SKM-1 (cell line): ENCODE measurements at regions not wholly inside any gene's neighbourhood (a gene's known extent, or its start where the extent isn't known, plus 50 kb on each side); places are given as distances from the start of the nearest gene placed in this dataset.

Experiments
- DNase-seq: peaks from one replicate; lab custom pipeline; 2025; ENCODE audit not compliant: unreplicated experiment; lab: John Stamatoyannopoulos, UW

DNA sequence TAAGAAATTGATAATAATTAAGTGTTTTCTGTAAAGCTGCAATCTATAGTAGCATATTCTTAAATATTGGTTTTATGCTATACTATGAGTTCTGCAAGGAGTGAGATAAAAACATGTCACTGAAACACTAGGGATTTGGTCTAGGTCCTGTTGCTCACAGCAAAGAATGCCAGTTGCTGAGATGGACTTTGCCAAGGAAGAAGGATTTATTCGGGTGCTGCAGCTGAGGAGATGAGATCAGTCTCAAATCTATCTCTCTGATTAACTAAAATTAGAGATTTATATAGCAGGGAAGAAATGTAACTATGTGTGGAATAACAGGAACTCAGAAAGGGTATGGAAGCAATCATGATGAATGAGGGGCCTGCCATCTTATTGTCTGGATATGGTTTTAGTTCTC is 1569.9 kb downstream of the PCDH7 start:
- no peak for DNase-seq

DNA sequence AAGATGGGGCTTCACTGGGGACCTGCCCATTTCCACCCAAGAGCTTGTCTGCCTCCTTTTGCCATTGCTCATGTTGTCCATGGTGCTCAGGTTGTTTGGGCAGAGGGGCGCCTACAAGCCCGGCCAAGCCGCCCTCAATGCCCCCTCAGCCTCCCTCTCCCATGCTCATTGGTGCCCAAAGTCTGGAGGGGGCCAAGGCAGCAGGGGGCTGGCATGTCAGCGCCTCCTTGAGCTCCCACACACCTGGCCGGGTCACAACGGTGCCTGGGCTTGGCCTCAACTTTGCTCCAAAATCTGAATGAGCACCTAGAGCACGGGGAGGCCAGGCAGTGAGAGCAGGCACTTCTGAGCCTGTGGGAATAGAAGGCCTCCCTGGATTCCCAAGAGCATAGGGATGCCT is 1598.8 kb downstream of the PCDH7 start:
- DNase-seq: no peak

DNA sequence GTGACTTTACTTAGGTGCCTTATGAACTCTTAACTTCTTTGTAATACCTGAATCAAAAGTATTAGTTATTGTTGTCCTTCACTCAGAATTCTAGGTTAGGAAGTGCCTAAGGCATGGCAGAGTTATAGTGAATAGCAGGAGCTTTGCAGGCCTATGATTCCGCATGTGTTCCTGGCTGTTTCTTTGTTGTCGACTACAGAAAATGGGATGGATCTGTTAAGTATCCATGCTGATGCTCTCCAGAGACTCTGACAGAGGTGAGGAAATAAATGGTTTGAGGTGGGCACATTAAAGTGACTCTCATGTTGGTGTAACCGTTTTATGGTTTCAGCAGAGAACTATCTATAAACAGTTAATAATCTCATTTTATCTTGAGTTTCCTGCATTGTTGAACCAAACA is 1601.3 kb downstream of the PCDH7 start:
- DNase-seq: no peak

GRCh38 chr4:32334759-32335158 is 1614.6 kb downstream of the PCDH7 start:
- no peak for DNase-seq

DNA sequence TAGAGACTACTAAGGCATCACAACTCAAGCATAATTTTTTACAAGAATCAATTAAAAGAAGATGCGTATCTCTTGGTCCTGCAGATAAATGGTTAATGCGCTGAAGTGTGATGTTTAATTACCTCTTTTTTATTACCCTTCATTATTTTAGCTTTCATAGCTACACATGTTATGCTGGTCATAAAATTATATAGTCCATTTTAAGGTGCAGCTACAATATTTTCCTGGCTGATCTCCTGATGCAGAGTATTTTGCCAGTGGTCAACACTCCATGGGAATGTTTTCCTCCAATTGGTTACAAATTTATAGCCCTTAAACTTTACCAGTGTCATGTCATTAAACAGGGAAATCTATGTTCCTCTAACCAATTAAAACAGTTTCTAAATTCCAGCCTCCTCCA is 1617.2 kb downstream of the PCDH7 start:
- DNase-seq: no peak

GRCh38 chr4:32340591-32340990 is 1620.4 kb downstream of the PCDH7 start:
- DNase-seq: no peak

GRCh38 chr4:32341342-32341741 is 1621.2 kb downstream of the PCDH7 start:
- no peak for DNase-seq

DNA sequence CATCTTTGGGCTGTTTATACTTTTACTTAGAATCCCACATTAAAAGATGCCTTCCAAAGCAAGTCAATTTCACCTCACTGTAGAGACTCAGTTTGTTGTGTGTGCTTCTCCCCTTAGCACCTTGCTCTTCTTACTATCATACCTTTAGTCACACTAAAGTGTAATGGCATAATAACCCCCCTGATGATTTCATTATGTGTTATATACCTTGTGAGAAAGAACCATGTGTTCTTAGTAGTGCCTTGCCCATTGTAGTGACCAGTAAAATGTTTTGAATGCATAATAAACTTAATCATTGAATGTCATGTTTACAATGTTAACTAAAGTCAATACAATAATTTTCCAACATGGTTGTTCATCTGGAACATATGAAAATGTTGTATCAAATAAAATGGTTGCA is 1621.9 kb downstream of the PCDH7 start:
- DNase-seq: no peak

DNA sequence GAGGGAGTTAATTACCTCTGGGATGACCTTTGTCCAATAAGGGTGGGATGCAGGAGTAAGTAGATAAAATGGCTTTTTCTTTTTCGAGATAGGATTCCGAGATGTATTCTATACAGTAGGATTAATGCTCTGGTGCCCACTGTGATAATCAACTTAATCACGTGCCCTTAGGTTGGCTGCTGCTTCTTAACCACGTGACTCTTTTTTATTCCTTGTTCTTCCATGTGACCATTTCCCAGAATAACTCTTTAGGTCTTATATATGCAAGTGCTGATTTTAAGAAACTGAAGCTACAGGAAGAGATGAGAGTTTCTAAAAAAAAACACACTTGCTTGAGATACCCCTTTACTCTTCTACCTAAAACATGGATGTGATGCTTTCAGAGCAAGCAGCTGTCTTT is 1628.9 kb downstream of the PCDH7 start:
- no peak for DNase-seq

DNA sequence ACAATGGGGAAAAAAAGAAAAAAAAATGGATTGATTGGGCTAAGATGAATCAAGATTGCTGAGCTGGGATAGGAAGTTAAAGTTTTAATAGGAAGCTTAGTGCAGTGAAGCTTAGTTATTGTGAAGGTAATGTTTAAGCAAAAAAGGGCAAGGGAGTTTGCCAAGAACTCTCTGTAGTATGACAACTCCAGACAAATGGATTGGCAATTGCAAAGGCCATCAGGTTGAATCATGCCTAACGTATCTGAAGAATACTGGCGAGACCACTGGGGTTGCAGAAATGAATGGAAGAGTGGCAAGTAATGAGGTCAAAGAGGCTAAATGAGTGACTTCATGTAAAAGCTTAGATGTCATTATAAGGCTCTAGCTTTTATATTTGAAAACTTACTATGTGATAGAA is 1654.0 kb downstream of the PCDH7 start:
- DNase-seq: no peak

- no peak for DNase-seq
Measured at GRCh38 chr4:32393806-32394205, 1673.6 kb downstream of the PCDH7 start.

- no peak for DNase-seq
Measured at GRCh38 chr4:32394255-32394654, 1674.1 kb downstream of the PCDH7 start.

DNA sequence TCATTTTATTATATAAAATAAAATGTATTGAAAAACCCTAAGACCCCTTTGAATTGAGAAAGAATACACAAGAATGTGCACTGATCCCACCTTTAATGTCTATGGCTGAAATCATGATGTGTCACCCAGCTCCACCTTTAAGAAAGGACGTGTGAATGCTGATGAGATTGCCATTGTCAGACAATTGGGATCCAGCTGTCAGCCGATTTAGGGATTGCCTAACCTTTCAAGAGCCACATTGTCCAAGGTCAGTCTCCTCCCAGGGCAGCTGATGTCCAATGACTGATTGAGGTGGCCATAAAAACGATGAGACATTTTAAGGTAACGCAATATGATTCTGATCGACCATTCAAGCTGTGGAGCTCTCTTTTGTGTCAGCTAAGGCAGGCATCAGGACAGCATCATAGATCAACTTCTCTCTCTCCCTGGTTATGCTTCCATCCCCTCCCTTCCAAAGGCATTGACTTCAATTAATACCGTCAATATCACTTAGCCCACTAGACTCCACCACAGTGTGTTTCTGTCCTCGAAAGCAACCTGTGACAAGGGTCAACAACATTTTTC is 1676.4 kb downstream of the PCDH7 start:
- no peak for DNase-seq

- DNase-seq: no peak
Measured at GRCh38 chr4:32400870-32401269, 1680.7 kb downstream of the PCDH7 start.

DNA sequence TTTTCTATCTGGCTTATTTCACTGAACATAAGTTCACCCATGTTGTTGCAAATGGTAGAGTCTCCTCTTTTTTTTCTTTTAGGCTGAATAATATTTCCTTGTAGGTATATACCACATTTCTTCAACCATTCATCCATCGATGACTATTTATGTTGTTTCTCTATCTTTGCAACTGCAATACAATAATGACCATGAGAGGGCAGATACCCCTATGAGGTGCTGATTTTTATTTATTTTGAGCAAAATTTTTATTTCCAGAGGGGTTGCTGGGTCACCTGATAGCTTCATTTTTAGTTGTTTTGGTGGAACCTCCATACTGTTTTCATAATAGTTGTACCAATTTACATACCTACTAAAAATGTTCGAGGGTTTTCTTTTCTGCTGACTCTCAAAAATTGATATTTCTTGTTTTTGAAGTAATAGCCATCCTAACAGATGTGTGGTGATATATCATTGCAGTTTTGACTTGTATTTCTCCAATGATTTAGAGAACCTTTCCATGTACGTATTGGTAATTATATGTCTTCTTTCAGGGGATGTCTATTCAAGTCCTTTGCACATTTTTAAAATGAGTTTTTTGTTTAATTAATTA is 1697.0 kb downstream of the PCDH7 start:
- DNase-seq: no peak

GRCh38 chr4:32423267-32423666 is 1703.1 kb downstream of the PCDH7 start:
- DNase-seq: no peak

GRCh38 chr4:32425243-32425642 is 1705.1 kb downstream of the PCDH7 start:
- DNase-seq: no peak

GRCh38 chr4:32427566-32427965 is 1707.4 kb downstream of the PCDH7 start:
- DNase-seq: no peak

GRCh38 chr4:32429151-32429550 is 1709.0 kb downstream of the PCDH7 start:
- DNase-seq: no peak

- DNase-seq: no peak
Measured at GRCh38 chr4:32435308-32435707, 1715.1 kb downstream of the PCDH7 start.

DNA sequence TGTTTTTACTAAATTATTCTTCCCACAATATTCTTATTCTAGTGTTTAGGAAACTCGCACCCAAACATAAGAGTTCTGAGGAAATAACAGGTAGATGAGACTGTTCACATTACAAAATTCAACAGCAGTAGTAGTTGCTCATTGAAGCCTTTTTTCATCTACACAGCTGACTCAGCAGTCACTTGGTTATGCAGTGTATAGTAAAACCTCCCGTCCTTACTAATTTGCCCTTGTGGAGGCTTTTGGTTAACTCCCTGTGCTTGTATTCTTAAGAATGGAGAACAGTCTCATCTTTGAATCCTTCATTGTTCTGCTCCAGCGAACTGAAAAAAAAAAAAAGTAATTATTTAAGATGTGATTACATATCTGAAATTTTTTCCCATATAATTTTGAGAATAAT is 1716.6 kb downstream of the PCDH7 start:
- DNase-seq: no peak

DNA sequence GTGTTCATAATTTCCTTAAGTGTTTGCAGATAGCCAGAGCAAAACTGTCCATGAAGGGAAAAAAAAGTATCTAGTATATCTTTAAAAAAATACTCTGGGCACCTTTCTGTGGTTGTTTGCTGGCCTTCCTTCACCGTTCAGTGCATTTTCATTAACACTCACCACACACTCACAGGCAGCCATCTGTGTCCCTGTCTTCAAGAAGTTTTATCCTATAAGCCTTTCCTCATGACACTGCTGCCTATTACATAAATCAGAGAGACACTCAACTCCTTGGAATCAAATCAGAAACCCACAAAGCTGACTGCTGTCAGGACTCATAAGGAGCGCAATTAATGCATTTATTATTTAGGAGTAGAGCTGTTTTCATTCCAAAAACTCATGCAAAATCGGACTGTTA is 1720.2 kb downstream of the PCDH7 start:
- no peak for DNase-seq

DNA sequence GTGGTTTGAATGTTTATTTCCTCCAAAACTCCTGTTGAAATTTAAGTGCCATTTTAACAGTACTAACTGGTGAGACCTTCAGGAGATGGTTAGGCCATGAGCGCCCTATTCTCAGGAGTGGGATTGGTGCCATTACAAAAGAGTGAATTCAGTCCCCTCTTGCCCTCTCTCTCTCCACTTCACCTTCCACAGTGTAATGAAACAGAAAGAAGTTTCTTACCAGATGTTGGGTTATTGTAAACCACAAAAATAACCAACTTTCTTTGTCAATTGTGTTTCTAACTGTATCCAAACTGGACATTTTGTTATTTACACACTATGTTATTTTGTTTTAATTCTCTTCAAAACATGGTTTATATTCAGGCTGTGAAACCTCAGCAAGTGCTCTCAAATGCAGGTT is 1734.3 kb downstream of the PCDH7 start:
- DNase-seq: no peak
